Trophoblast cell (in vitro differentiated cells and primary cell): ENCODE measurements at regions not wholly inside any gene's neighbourhood (a gene's known extent, or its start where the extent isn't known, plus 50 kb on each side); places are given as distances from the start of the nearest gene placed in this dataset.

Experiments used
- DNase-seq, 2 donors: peaks; one replicate each; pipeline ENCODE4 v3.0.0-alpha.2; 2016
- H2AFZ ChIP-seq: 2 replicates; pipeline ENCODE4 v1.6.1; 2013; ENCODE audit warnings: low read length, moderate library complexity, mild to moderate bottlenecking; ENCODE audit not compliant: insufficient read depth, poor library complexity
- H2AK5ac ChIP-seq: 2 replicates; pipeline ENCODE4 v1.6.1; 2013; ENCODE audit warnings: mild to moderate bottlenecking, low read length
- H2BK120ac ChIP-seq: 2 replicates; pipeline ENCODE4 v1.6.1; 2013; ENCODE audit warnings: low read length, mild to moderate bottlenecking, moderate library complexity; ENCODE audit not compliant: insufficient read depth, poor library complexity
- H2BK12ac ChIP-seq: 2 replicates; pipeline ENCODE4 v1.6.1; 2013; ENCODE audit warnings: mild to moderate bottlenecking, low read length, moderate library complexity
- H2BK5ac ChIP-seq: 2 replicates; pipeline ENCODE4 v1.6.1; 2013; ENCODE audit warnings: low read length, low read depth, moderate library complexity, mild to moderate bottlenecking; ENCODE audit not compliant: poor library complexity
- H3K14ac ChIP-seq: 2 replicates; pipeline ENCODE4 v1.6.1; 2013; ENCODE audit warnings: mild to moderate bottlenecking, low read length
- H3K18ac ChIP-seq: 2 replicates; pipeline ENCODE4 v1.6.1; 2013; ENCODE audit warnings: mild to moderate bottlenecking, low read length
- H3K23ac ChIP-seq: 2 replicates; pipeline ENCODE4 v1.6.1; 2013; ENCODE audit warnings: low read length
- H3K27ac ChIP-seq: 2 replicates; pipeline ENCODE4 v1.5.1; 2013; ENCODE audit warnings: low read depth, mild to moderate bottlenecking, inconsistent platforms, low read length, moderate library complexity
- H3K27me3 ChIP-seq: 2 replicates; pipeline ENCODE4 v1.6.1; 2013; ENCODE audit warnings: inconsistent platforms, mild to moderate bottlenecking, low read length, moderate library complexity; ENCODE audit not compliant: insufficient read depth
- H3K36me3 ChIP-seq, 2 experiments: 1 replicate in 1 of 2; 2 replicates in 1 of 2; pipeline ENCODE4 v1.6.1; 2013; ENCODE audit warnings: low read length in 2 of 2, mild to moderate bottlenecking in 2 of 2, moderate library complexity in 1 of 2; ENCODE audit not compliant: insufficient read depth in 2 of 2, control insufficient read depth in 1 of 2
- H3K4ac ChIP-seq: 2 replicates; pipeline ENCODE4 v1.6.1; 2013; ENCODE audit warnings: low read depth, mild to moderate bottlenecking, low read length, moderate library complexity
- H3K4me1 ChIP-seq, 2 experiments: 1 replicate in 1 of 2; 2 replicates in 1 of 2; pipeline ENCODE4 v1.6.1; 2013; ENCODE audit warnings: low read length in 2 of 2, mild to moderate bottlenecking in 2 of 2, moderate library complexity in 1 of 2; ENCODE audit not compliant: insufficient read depth in 2 of 2, control insufficient read depth in 1 of 2
- H3K4me2 ChIP-seq: 2 replicates; pipeline ENCODE4 v1.6.1; 2013; ENCODE audit warnings: inconsistent platforms, mild to moderate bottlenecking, low read length, moderate library complexity
- H3K4me3 ChIP-seq: 2 replicates; pipeline ENCODE4 v1.5.1; 2013; ENCODE audit warnings: mild to moderate bottlenecking, low read depth, low read length, inconsistent platforms
- H3K79me1 ChIP-seq: one replicate; pipeline ENCODE4 v1.6.1; 2013; ENCODE audit warnings: low read length
- H3K79me2 ChIP-seq: 2 replicates; pipeline ENCODE4 v1.6.1; 2013; ENCODE audit warnings: low read length, mild to moderate bottlenecking; ENCODE audit not compliant: control insufficient read depth, insufficient read depth, poor library complexity
- H3K9ac ChIP-seq: 2 replicates; pipeline ENCODE4 v1.6.1; 2013; ENCODE audit warnings: mild to moderate bottlenecking, low read length
- H3K9me3 ChIP-seq: 2 replicates; pipeline ENCODE4 v1.6.1; 2013; ENCODE audit warnings: low read depth, mild to moderate bottlenecking, control low read depth, inconsistent platforms, low read length; ENCODE audit not compliant: insufficient read depth
- H4K12ac ChIP-seq: 2 replicates; pipeline ENCODE4 v1.6.1; 2013; ENCODE audit warnings: low read depth, mild to moderate bottlenecking, low read length, moderate library complexity
- H4K8ac ChIP-seq: 2 replicates; pipeline ENCODE4 v1.6.1; 2013; ENCODE audit warnings: low read depth, mild to moderate bottlenecking, low read length, moderate library complexity
- H4K91ac ChIP-seq: one replicate; pipeline ENCODE4 v1.6.1; 2013; ENCODE audit warnings: low read depth, mild to moderate bottlenecking, low read length, moderate library complexity
- WGBS: extraction: QIAGEN DNeasy Blood & Tissue Kit; methylation state at CpG from one replicate; pipeline ENCODE4 v1.1.7; 2013; ENCODE audit warnings: missing lambda C conversion rate; ENCODE audit not compliant: insufficient read length, insufficient coverage; ENCODE audit errors: extremely low coverage; 5-methylcytosine and 5-hydroxymethylcytosine counted together

GRCh38 chr2:153098073-153098472 is 379.7 kb downstream of the ARL6IP6 start:
- no peak overlapping the region for H2BK12ac ChIP-seq
- no peak overlapping the region for H2BK120ac ChIP-seq
- DNase-seq: no peak
- no peaks in the 10 kb centered on the region for H3K79me2 ChIP-seq
- H2AFZ ChIP-seq: no peak overlapping the region
- no peak overlapping the region for H3K4me3 ChIP-seq
- no peaks in the 10 kb centered on the region for H3K36me3 ChIP-seq
- H3K27me3 ChIP-seq: no peaks in the 10 kb centered on the region
- peaks cover 3% of the 10 kb centered on the region in 2 experiments for H3K4me1 ChIP-seq
- no peak overlapping the region for H4K8ac ChIP-seq
- no peak overlapping the region for H2AK5ac ChIP-seq
- H3K9me3 ChIP-seq: no peaks in the 10 kb centered on the region
- H3K79me1 ChIP-seq: peaks cover 2% of the 10 kb centered on the region
- no peak overlapping the region for H3K18ac ChIP-seq
- no peak overlapping the region for H3K9ac ChIP-seq
- no peak overlapping the region for H4K91ac ChIP-seq
- H3K4ac ChIP-seq: no peak overlapping the region
- H3K23ac ChIP-seq: no peak overlapping the region
- H4K12ac ChIP-seq: no peak overlapping the region
- no peak overlapping the region for H3K14ac ChIP-seq
- no peak overlapping the region for H3K4me2 ChIP-seq
- no peak overlapping the region for H3K27ac ChIP-seq
- H2BK5ac ChIP-seq: no peak overlapping the region

GRCh38 chr2:153096272-153096671 is 377.9 kb downstream of the ARL6IP6 start:
- no peak overlapping the region for H4K91ac ChIP-seq
- H3K27ac ChIP-seq: no peak overlapping the region
- no peak overlapping the region for H3K9ac ChIP-seq
- H4K8ac ChIP-seq: no peak overlapping the region
- no peak for DNase-seq
- H3K4me3 ChIP-seq: no peak overlapping the region
- H3K9me3 ChIP-seq: no peaks in the 10 kb centered on the region
- H3K4me2 ChIP-seq: no peak overlapping the region
- no peak overlapping the region for H3K4ac ChIP-seq
- H3K36me3 ChIP-seq: no peaks in the 10 kb centered on the region
- H2AK5ac ChIP-seq: no peak overlapping the region
- peaks cover 2% of the 10 kb centered on the region for H3K79me1 ChIP-seq
- no peak overlapping the region for H3K14ac ChIP-seq
- no peaks in the 10 kb centered on the region for H3K27me3 ChIP-seq
- H4K12ac ChIP-seq: no peak overlapping the region
- no peak overlapping the region for H3K18ac ChIP-seq
- H3K23ac ChIP-seq: no peak overlapping the region
- H2BK12ac ChIP-seq: no peak overlapping the region
- no peak overlapping the region for H2BK120ac ChIP-seq
- no CpG with 5 or more reads among the region's 2 CpGs for WGBS
- no peak overlapping the region for H2BK5ac ChIP-seq
- H3K4me1 ChIP-seq: peaks cover 3% of the 10 kb centered on the region in 2 experiments
- no peaks in the 10 kb centered on the region for H3K79me2 ChIP-seq
- H2AFZ ChIP-seq: no peak overlapping the region

GRCh38 chr2:153091344-153091743 is 372.9 kb downstream of the ARL6IP6 start:
- no peaks in the 10 kb centered on the region for H3K36me3 ChIP-seq
- H3K27me3 ChIP-seq: no peaks in the 10 kb centered on the region
- H2BK120ac ChIP-seq: no peak overlapping the region
- H4K8ac ChIP-seq: no peak overlapping the region
- no peaks in the 10 kb centered on the region for H3K4me1 ChIP-seq
- no peak for DNase-seq
- no peak overlapping the region for H2AFZ ChIP-seq
- no peak overlapping the region for H2BK12ac ChIP-seq
- H3K14ac ChIP-seq: no peak overlapping the region
- H3K4me2 ChIP-seq: no peak overlapping the region
- no peak overlapping the region for H3K27ac ChIP-seq
- no peak overlapping the region for H3K4me3 ChIP-seq
- H4K12ac ChIP-seq: no peak overlapping the region
- H4K91ac ChIP-seq: no peak overlapping the region
- H3K9me3 ChIP-seq: peaks cover 2% of the 10 kb centered on the region
- no peak overlapping the region for H2AK5ac ChIP-seq
- H3K4ac ChIP-seq: no peak overlapping the region
- H3K9ac ChIP-seq: no peak overlapping the region
- no peak overlapping the region for H2BK5ac ChIP-seq
- H3K79me1 ChIP-seq: no peaks in the 10 kb centered on the region
- H3K18ac ChIP-seq: no peak overlapping the region
- H3K23ac ChIP-seq: no peak overlapping the region
- no peaks in the 10 kb centered on the region for H3K79me2 ChIP-seq

GRCh38 chr2:153079315-153079714 is 360.9 kb downstream of the ARL6IP6 start:
- DNase-seq: no peak
- Histone ChIP-seq H2AK5ac (no peak overlapping the region), H3K79me1 (no peaks in the 10 kb centered on the region), H3K36me3 (no peaks in the 10 kb centered on the region), H3K23ac (no peak overlapping the region), H4K8ac (no peak overlapping the region), H3K79me2 (no peaks in the 10 kb centered on the region), H3K9me3 (no peaks in the 10 kb centered on the region), H2AFZ (no peak overlapping the region), H3K27me3 (no peaks in the 10 kb centered on the region), H4K91ac (no peak overlapping the region), H2BK12ac (no peak overlapping the region), H3K9ac (no peak overlapping the region), H3K4me2 (no peak overlapping the region), H3K14ac (no peak overlapping the region), H2BK5ac (no peak overlapping the region), H3K4me1 (no peaks in the 10 kb centered on the region), H2BK120ac (no peak overlapping the region), H3K18ac (no peak overlapping the region), H3K4ac (no peak overlapping the region), H3K27ac (no peak overlapping the region), H4K12ac (no peak overlapping the region), H3K4me3 (no peak overlapping the region)
- no CpG with 5 or more reads among the region's 1 CpG for WGBS

GRCh38 chr2:153077311-153077710 is 358.9 kb downstream of the ARL6IP6 start:
- WGBS: no CpG with 5 or more reads among the region's 2 CpGs
- H3K27ac ChIP-seq: no peak overlapping the region
- H3K14ac ChIP-seq: no peak overlapping the region
- no peaks in the 10 kb centered on the region for H3K27me3 ChIP-seq
- no peak overlapping the region for H4K12ac ChIP-seq
- no peak overlapping the region for H3K9ac ChIP-seq
- H3K23ac ChIP-seq: no peak overlapping the region
- H3K18ac ChIP-seq: no peak overlapping the region
- H3K4me2 ChIP-seq: no peak overlapping the region
- H2BK12ac ChIP-seq: no peak overlapping the region
- H2AK5ac ChIP-seq: no peak overlapping the region
- no peaks in the 10 kb centered on the region for H3K79me2 ChIP-seq
- no peak overlapping the region for H4K91ac ChIP-seq
- H3K9me3 ChIP-seq: no peaks in the 10 kb centered on the region
- H2BK120ac ChIP-seq: no peak overlapping the region
- no peaks in the 10 kb centered on the region for H3K79me1 ChIP-seq
- no peak overlapping the region for H3K4ac ChIP-seq
- no peaks in the 10 kb centered on the region for H3K36me3 ChIP-seq
- no peak overlapping the region for H3K4me3 ChIP-seq
- no peak overlapping the region for H2AFZ ChIP-seq
- no peak overlapping the region for H4K8ac ChIP-seq
- no peaks in the 10 kb centered on the region for H3K4me1 ChIP-seq
- H2BK5ac ChIP-seq: no peak overlapping the region
- no peak for DNase-seq
